HEK293 (cell line): ENCODE measurements at regions not wholly inside any gene's neighbourhood (a gene's known extent, or its start where the extent isn't known, plus 50 kb on each side); places are given as distances from the start of the nearest gene placed in this dataset.

ENCODE experiments used
- CTCF ChIP-seq: fragments of 450-650 bp; formaldehyde crosslinking; IDR thresholded peaks from 2 replicates; pipeline ENCODE4 v1.5.1; 2016; ENCODE audit warnings: missing biosample characterization, missing genetic modification characterization
- MZF1 ChIP-seq: fragments of 450-650 bp; formaldehyde crosslinking; IDR thresholded peaks from 2 replicates; pipeline ENCODE4 v1.5.1; 2017; ENCODE audit warnings: missing biosample characterization, missing genetic modification characterization, borderline replicate concordance
- REST ChIP-seq: fragments of 450-650 bp; formaldehyde crosslinking; IDR thresholded peaks from 2 replicates; pipeline ENCODE4 v1.5.1; 2016; ENCODE audit warnings: missing biosample characterization, missing genetic modification characterization
- ZBTB7A ChIP-seq: fragments of 450-650 bp; formaldehyde crosslinking; IDR thresholded peaks from 2 replicates; pipeline ENCODE4 v1.5.1; 2016; ENCODE audit warnings: low read depth, missing biosample characterization, missing genetic modification characterization
- ZNF266 ChIP-seq: fragments of 450-650 bp; formaldehyde crosslinking; IDR thresholded peaks from 2 replicates; pipeline ENCODE4 v1.5.1; 2016; ENCODE audit warnings: missing biosample characterization, missing genetic modification characterization, low read depth
- ZNF548 ChIP-seq: fragments of 450-650 bp; formaldehyde crosslinking; IDR thresholded peaks from 2 replicates; pipeline ENCODE4 v1.5.1; 2016; ENCODE audit warnings: missing biosample characterization, missing genetic modification characterization
- ZNF776 ChIP-seq: fragments of 450-650 bp; formaldehyde crosslinking; IDR thresholded peaks from 2 replicates; pipeline ENCODE4 v1.5.0; 2017; ENCODE audit warnings: missing biosample characterization, missing genetic modification characterization, borderline replicate concordance
- ZNF843 ChIP-seq: fragments of 450-650 bp; formaldehyde crosslinking; IDR thresholded peaks from 2 replicates; pipeline ENCODE4 v1.5.1; 2016; ENCODE audit warnings: missing biosample characterization, missing genetic modification characterization

DNA sequence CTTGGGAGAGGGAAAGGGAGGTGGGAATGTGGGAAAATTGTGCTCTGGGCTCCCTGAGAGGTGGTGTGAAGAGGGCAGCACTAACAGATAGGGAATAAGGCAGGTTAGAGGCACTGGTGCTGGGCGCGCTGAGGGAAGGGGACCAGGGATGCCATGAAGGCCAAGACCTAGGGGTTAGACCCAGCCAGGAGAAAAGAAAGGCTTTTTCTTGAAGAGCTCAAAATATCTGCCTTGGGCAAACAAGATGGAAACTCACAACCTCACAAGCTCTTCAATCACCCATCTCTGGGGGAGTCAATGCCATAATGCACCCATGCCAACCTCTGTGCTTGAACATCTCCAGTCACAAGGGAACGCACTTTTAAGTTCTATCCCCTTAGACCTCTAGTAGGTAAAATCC lies 363.6 kb upstream of the CHD6 start:
- no peak for TF ChIP-seq ZBTB7A (tag by site-specific recombination)
- TF ChIP-seq CTCF (tag by site-specific recombination), result no peak
- no peak for TF ChIP-seq ZNF548 (tag by site-specific recombination)
- TF ChIP-seq MZF1 (tag by site-specific recombination), result no peak
- TF ChIP-seq REST (tag by site-specific recombination), result no peak
- no peak for TF ChIP-seq ZNF776 (tag by site-specific recombination)
- no peak for TF ChIP-seq ZNF266
- no peak for TF ChIP-seq ZNF843 (tag by site-specific recombination)
